A673 (cell line): ENCODE measurements at regions not wholly inside any gene's neighbourhood (a gene's known extent, or its start where the extent isn't known, plus 50 kb on each side); places are given as distances from the start of the nearest gene placed in this dataset.

Experiments
- EZH2 ChIP-seq: fragments of 200-600 bp; sonication (generic); IDR thresholded peaks from 2 replicates; pipeline ENCODE4 v1.6.1; 2017; ENCODE audit warnings: borderline replicate concordance, low read depth, mild to moderate bottlenecking, mixed read lengths, antibody characterized with exemption, low read length; ENCODE audit not compliant: poor library complexity, severe bottlenecking
- TF ChIP-seq, protein P1 (sequence below): fragments of 300-800, 200-600 bp; sonication (generic); conservative IDR thresholded peaks from 2 replicates; pipeline ENCODE4 v1.5.1; 2017; ENCODE audit warnings: low read depth, mild to moderate bottlenecking, antibody characterized with exemption, low read length, moderate library complexity, mixed read lengths

DNA sequence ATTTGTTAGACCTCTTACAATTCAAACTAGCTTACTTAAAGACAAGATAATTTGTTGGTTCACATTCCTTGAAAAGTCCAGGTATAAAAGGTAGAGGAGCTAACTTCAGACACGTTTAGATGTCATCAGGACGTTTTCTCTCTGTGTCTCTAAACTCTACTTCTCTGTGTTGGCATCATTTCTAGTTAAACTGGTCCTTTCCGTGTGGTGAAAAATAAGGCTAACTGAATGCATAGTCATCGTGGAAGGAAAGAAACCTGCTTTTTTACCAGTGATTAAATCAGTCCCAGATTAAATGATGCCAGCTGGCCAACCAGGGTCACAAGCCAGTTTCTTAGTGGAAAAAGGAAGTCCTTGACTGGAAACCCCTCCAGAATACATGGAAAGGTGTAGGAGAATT is 168.4 kb upstream of the AHI1 start:
- TF ChIP-seq, protein P1, sequence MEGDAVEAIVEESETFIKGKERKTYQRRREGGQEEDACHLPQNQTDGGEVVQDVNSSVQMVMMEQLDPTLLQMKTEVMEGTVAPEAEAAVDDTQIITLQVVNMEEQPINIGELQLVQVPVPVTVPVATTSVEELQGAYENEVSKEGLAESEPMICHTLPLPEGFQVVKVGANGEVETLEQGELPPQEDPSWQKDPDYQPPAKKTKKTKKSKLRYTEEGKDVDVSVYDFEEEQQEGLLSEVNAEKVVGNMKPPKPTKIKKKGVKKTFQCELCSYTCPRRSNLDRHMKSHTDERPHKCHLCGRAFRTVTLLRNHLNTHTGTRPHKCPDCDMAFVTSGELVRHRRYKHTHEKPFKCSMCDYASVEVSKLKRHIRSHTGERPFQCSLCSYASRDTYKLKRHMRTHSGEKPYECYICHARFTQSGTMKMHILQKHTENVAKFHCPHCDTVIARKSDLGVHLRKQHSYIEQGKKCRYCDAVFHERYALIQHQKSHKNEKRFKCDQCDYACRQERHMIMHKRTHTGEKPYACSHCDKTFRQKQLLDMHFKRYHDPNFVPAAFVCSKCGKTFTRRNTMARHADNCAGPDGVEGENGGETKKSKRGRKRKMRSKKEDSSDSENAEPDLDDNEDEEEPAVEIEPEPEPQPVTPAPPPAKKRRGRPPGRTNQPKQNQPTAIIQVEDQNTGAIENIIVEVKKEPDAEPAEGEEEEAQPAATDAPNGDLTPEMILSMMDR, result no peak
- TF ChIP-seq EZH2, result no peak
